PC-3 (cell line): ENCODE measurements at regions not wholly inside any gene's neighbourhood (a gene's known extent, or its start where the extent isn't known, plus 50 kb on each side); places are given as distances from the start of the nearest gene placed in this dataset.

Source experiments
- CTCF ChIP-seq: fragments of 300-600 bp; sonication (generic); conservative IDR thresholded peaks from 2 replicates; pipeline ENCODE4 v1.5.1; 2017; ENCODE audit warnings: antibody characterized with exemption, low read depth, mild to moderate bottlenecking, low read length
- EZH2 ChIP-seq: fragments of 300-600 bp; sonication (generic); IDR thresholded peaks from one replicate; pipeline ENCODE4 v1.6.1; 2017; ENCODE audit warnings: antibody characterized with exemption, mild to moderate bottlenecking, low read length; ENCODE audit not compliant: unreplicated experiment

DNA sequence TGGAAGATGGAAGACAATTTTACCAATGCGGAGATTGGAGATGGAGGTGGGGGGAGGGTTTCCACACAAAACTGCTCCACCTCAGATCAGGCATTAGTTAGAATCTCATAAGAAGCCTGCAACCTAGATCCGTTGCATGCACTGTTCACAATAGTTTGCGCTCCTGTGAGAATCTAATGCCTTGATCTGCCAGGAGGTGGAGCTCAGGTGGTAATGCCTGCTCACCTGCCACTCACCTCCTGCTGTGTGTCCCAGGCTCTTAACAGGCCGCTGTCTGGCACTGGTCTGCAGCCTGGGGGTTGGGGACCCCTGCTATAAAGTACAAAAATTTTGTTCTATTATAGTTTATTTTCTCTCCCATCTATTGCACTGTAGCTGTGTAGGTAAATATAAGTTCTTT is 84.9 kb upstream of the FOXG1 start:
- peak; percentile 61 for TF ChIP-seq CTCF
- TF ChIP-seq EZH2: no peak
